T-cell (primary cell): ENCODE measurements at regions not wholly inside any gene's neighbourhood (a gene's known extent, or its start where the extent isn't known, plus 50 kb on each side); places are given as distances from the start of the nearest gene placed in this dataset.

Source experiments
- ATAC-seq, 4 experiments: fragments of 200-7000 bp in 3 of 4; fragments of 150-1000 bp in 1 of 4; cut with Tn5 transposase; replicated peaks in 1 of 4; 1 replicate in 3 of 4; 2 replicates in 1 of 4; pipeline ENCODE4 v1.10.0; 2021; ENCODE audit warnings: moderate library complexity in 3 of 4, mild to moderate bottlenecking in 2 of 4, moderate number of reproducible peaks in 1 of 4
- CTCF ChIA-PET, 2 donors: fragments of 300-600 bp; sonication (Branson Sonifier 250); formaldehyde crosslinking; loops; one replicate each; lab custom pipeline; 2022; ENCODE audit warnings: antibody characterized with exemption in 2 of 2; lab: Charles Lee
- POLR2A ChIA-PET, 2 donors: fragments of 300-600 bp; sonication (Branson Sonifier 250); formaldehyde crosslinking; loops; one replicate each; lab custom pipeline; 2022; ENCODE audit warnings: antibody characterized with exemption in 2 of 2; lab: Charles Lee
- DNase-seq, 35 experiments: peaks; one replicate each; pipeline versions ENCODE4 v3.0.0 to v3.0.0-alpha.2; 2013 to 2023
- H3K27ac ChIP-seq: one replicate; pipeline ENCODE4 v1.5.1; 2013; ENCODE audit warnings: low read length
- H3K27me3 ChIP-seq, 2 experiments: replicated peaks in 1 of 2; 1 replicate in 1 of 2; 2 replicates in 1 of 2; pipeline versions ENCODE4 v1.6.1 to v1.7.0; 2013; ENCODE audit warnings: low read length in 1 of 2, mixed read lengths in 1 of 2; ENCODE audit not compliant: control insufficient read depth in 2 of 2, insufficient read depth in 2 of 2; ENCODE audit errors: extremely low read depth in 1 of 2
- H3K36me3 ChIP-seq, 2 donors: 1 replicate in 1 of 2; 2 replicates in 1 of 2; pipeline versions ENCODE4 v1.6.1 to v1.7.0; 2013; ENCODE audit warnings: low read length in 1 of 2; ENCODE audit not compliant: control insufficient read depth in 2 of 2, insufficient read depth in 1 of 2; ENCODE audit errors: extremely low read depth in 1 of 2
- H3K4me1 ChIP-seq, 2 experiments: 1 replicate in 1 of 2; 2 replicates in 1 of 2; pipeline versions ENCODE4 v1.6.1 to v1.7.0; 2013; ENCODE audit warnings: low read length in 2 of 2, mixed read lengths in 1 of 2; ENCODE audit not compliant: insufficient read depth in 2 of 2, control insufficient read depth in 1 of 2; ENCODE audit errors: extremely low read depth in 1 of 2
- H3K4me3 ChIP-seq, 2 donors: 1 replicate in 1 of 2; 2 replicates in 1 of 2; pipeline versions ENCODE4 v1.5.1 to v1.7.0; 2013; ENCODE audit warnings: mild to moderate bottlenecking in 2 of 2, low read length in 1 of 2, moderate library complexity in 1 of 2; ENCODE audit not compliant: control insufficient read depth in 1 of 2; ENCODE audit errors: extremely low read depth in 1 of 2
- H3K9me3 ChIP-seq: 2 replicates; pipeline ENCODE4 v1.7.0; 2013
- H3K27ac Mint-ChIP-seq, 2 donors: one replicate each; pipeline ENCODE4 v1.8.0; 2020 to 2021; ENCODE audit warnings: mild to moderate bottlenecking in 2 of 2, mixed read lengths in 2 of 2
- H3K27me3 Mint-ChIP-seq, 2 donors: one replicate each; pipeline ENCODE4 v1.8.0; 2021 to 2022; ENCODE audit warnings: mixed read lengths in 2 of 2
- H3K36me3 Mint-ChIP-seq: one replicate; pipeline ENCODE4 v1.8.0; 2021; ENCODE audit warnings: mixed read lengths
- H3K4me1 Mint-ChIP-seq, 3 donors: one replicate each; pipeline ENCODE4 v1.8.0; 2020 to 2022; ENCODE audit warnings: mixed read lengths in 3 of 3, mild to moderate bottlenecking in 1 of 3
- H3K4me3 Mint-ChIP-seq, 3 donors: one replicate each; pipeline ENCODE4 v1.8.0; 2020 to 2022; ENCODE audit warnings: mild to moderate bottlenecking in 3 of 3, mixed read lengths in 3 of 3, moderate library complexity in 3 of 3
- H3K9me3 Mint-ChIP-seq, 3 donors: one replicate each; pipeline ENCODE4 v1.8.0; 2020 to 2022; ENCODE audit warnings: mixed read lengths in 3 of 3
- WGBS: methylation state at CpG from one replicate; pipeline ENCODE4 v1.1.5; 2013; ENCODE audit warnings: missing lambda C conversion rate; ENCODE audit not compliant: insufficient coverage; 5-methylcytosine and 5-hydroxymethylcytosine counted together

- CTCF ChIA-PET = no interaction called here
- H3K27me3 ChIP-seq = peaks cover 0 to 7% of the 10 kb centered on the region in 2 experiments
- no peak overlapping the region for H3K4me3 ChIP-seq
- DNase-seq = no peak
- no peaks in the 10 kb centered on the region for H3K4me1 ChIP-seq
- Mint-ChIP-seq H3K36me3 (no peaks in the 10 kb centered on the region), H3K4me1 (no peaks in the 10 kb centered on the region), H3K4me3 (no peak overlapping the region), H3K27ac (no peak overlapping the region), H3K27me3 (peaks cover 0 to 9% of the 10 kb centered on the region in 2 donors), H3K9me3 (no peaks in the 10 kb centered on the region)
- no peaks in the 10 kb centered on the region for H3K9me3 ChIP-seq
- POLR2A ChIA-PET = no interaction called here
- H3K27ac ChIP-seq = no peak overlapping the region
- no peak for ATAC-seq
- no peaks in the 10 kb centered on the region for H3K36me3 ChIP-seq
- 89% methylated on average over 2 of the region's 5 CpGs for WGBS
Measured at GRCh38 chr1:48077795-48078222, 80.6 kb upstream of the TRABD2B start.

GRCh38 chr1:48076017-48076416 is 78.8 kb upstream of the TRABD2B start:
- POLR2A ChIA-PET = no interaction called here
- Histone ChIP-seq H3K27ac (no peak overlapping the region), H3K9me3 (no peaks in the 10 kb centered on the region), H3K4me1 (no peaks in the 10 kb centered on the region), H3K36me3 (no peaks in the 10 kb centered on the region), H3K4me3 (no peak overlapping the region), H3K27me3 (peaks cover 0 to 5% of the 10 kb centered on the region in 2 experiments)
- no peaks in the 10 kb centered on the region for H3K4me1 Mint-ChIP-seq
- CTCF ChIA-PET = no interaction called here
- DNase-seq (no peak), ATAC-seq (no peak)
- H3K4me3 Mint-ChIP-seq = no peak overlapping the region
- H3K9me3 Mint-ChIP-seq = no peaks in the 10 kb centered on the region
- H3K27ac Mint-ChIP-seq = no peak overlapping the region
- peaks cover 0 to 15% of the 10 kb centered on the region in 2 donors for H3K27me3 Mint-ChIP-seq
- no peaks in the 10 kb centered on the region for H3K36me3 Mint-ChIP-seq

DNA sequence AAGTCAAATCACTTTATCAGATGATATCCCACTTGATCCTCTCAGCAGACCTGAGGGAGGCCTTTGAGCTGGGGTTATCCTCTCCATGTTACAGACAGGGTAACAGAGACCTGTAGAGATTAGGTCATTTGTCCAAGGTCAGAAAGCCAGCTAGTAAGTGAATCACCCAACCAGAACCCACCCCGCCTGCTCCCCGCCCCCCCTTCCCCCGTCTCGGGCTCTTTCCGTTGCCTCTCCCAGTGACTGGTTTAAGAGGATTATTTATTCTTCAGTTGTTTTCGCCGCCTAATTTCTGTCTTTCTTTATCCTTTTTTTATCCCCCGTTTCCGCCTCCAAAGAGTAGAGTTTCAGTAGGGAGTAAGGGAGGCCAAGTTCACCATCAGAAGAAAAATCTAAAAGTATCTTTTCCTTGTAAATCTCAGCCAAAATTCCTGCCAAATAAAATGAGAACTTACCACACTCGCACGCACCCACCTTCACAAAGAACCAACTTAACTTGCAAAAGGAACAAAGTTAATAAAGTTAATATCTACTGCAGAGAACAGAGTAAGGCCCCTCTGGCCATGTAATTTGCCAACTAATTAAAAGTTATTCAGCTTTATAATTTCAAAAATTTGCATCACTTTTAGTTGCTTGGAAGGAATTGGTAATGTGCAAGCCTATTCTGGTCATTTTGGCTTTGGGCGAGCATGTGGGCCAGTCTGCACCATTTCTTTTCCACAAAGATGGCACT is 76.8 kb upstream of the TRABD2B start:
- WGBS = 86% methylated on average over 1 of the region's 12 CpGs

DNA sequence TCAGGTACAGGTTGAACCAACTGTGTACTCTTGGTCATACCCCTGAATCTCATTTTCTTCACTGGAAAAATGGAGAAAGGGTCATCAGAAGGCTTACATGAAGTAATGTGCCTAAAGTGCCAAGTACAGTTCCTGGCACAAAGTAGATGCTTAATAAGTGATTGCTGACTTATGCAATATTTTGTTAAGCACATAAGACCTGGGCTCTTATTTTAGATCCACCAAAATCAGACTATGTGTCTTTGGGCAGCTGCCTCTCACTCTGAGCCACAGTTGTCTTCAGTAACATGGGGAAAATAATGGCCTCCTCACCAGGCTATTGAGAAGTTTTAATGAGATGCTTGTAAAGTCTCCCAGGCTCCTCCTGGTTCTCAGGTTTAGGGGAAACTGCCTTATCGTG is 74.3 kb upstream of the TRABD2B start:
- no peak overlapping the region for H3K4me3 Mint-ChIP-seq
- H3K9me3 Mint-ChIP-seq = no peaks in the 10 kb centered on the region
- no peak overlapping the region for H3K27ac Mint-ChIP-seq
- H3K4me1 ChIP-seq = no peaks in the 10 kb centered on the region
- no peaks in the 10 kb centered on the region for H3K9me3 ChIP-seq
- no peaks in the 10 kb centered on the region for H3K36me3 ChIP-seq
- no peaks in the 10 kb centered on the region for H3K4me1 Mint-ChIP-seq
- no peak overlapping the region for H3K4me3 ChIP-seq
- DNase-seq (no peak), ATAC-seq (no peak)
- no peaks in the 10 kb centered on the region for H3K36me3 Mint-ChIP-seq
- H3K27me3 ChIP-seq = peaks cover 0 to 3% of the 10 kb centered on the region in 2 experiments
- H3K27ac ChIP-seq = no peak overlapping the region
- WGBS = no CpG with 5 or more reads among the region's 1 CpG
- ChIA-PET CTCF (no interaction called here), POLR2A (no interaction called here)
- H3K27me3 Mint-ChIP-seq = peaks cover 0 to 17% of the 10 kb centered on the region in 2 donors

More for the DNA sequence above, 76.8 kb upstream of the TRABD2B start:
- Histone ChIP-seq H3K9me3 (no peaks in the 10 kb centered on the region), H3K27ac (no peak overlapping the region), H3K4me3 (no peak overlapping the region), H3K36me3 (no peaks in the 10 kb centered on the region), H3K4me1 (no peaks in the 10 kb centered on the region), H3K27me3 (peaks cover 0 to 5% of the 10 kb centered on the region in 2 experiments)
- no peaks in the 10 kb centered on the region for H3K9me3 Mint-ChIP-seq
- DNase-seq = no peak
- H3K36me3 Mint-ChIP-seq = no peaks in the 10 kb centered on the region
- CTCF ChIA-PET = interaction anchor here in 1 of 2 donors (0.6 kb wide), 1 partner anchor 530 kb away, joined by 7 read pairs; no protein-coding TSS in a partner anchor
- H3K4me1 Mint-ChIP-seq = no peaks in the 10 kb centered on the region
- no peak for ATAC-seq
- POLR2A ChIA-PET = no interaction called here
- peaks cover 0 to 15% of the 10 kb centered on the region in 2 donors for H3K27me3 Mint-ChIP-seq
- no peak overlapping the region for H3K4me3 Mint-ChIP-seq
- no peak overlapping the region for H3K27ac Mint-ChIP-seq

- no peaks in the 10 kb centered on the region for H3K4me1 ChIP-seq
- H3K9me3 ChIP-seq = no peaks in the 10 kb centered on the region
- no peak overlapping the region for H3K27ac ChIP-seq
- no peak overlapping the region for H3K4me3 ChIP-seq
- no peaks in the 10 kb centered on the region for H3K36me3 Mint-ChIP-seq
- no peaks in the 10 kb centered on the region for H3K9me3 Mint-ChIP-seq
- ChIA-PET POLR2A (no interaction called here), CTCF (no interaction called here)
- H3K27me3 ChIP-seq = peaks cover 0 to 3% of the 10 kb centered on the region in 2 experiments
- H3K36me3 ChIP-seq = no peaks in the 10 kb centered on the region
- H3K4me3 Mint-ChIP-seq = no peak overlapping the region
- ATAC-seq = no peak
- no peak overlapping the region for H3K27ac Mint-ChIP-seq
- no peaks in the 10 kb centered on the region for H3K4me1 Mint-ChIP-seq
- DNase-seq = no peak
- 78% methylated on average over 4 of the region's 4 CpGs for WGBS
- H3K27me3 Mint-ChIP-seq = peaks cover 0 to 16% of the 10 kb centered on the region in 2 donors
Measured at GRCh38 chr1:48070396-48070750, 73.2 kb upstream of the TRABD2B start.

- Histone ChIP-seq H3K36me3 (no peaks in the 10 kb centered on the region), H3K4me1 (no peaks in the 10 kb centered on the region), H3K27ac (no peak overlapping the region), H3K9me3 (no peaks in the 10 kb centered on the region), H3K4me3 (no peak overlapping the region), H3K27me3 (peaks cover 0 to 3% of the 10 kb centered on the region in 2 experiments)
- Mint-ChIP-seq H3K4me3 (no peak overlapping the region), H3K27ac (no peak overlapping the region), H3K36me3 (no peaks in the 10 kb centered on the region), H3K27me3 (peaks cover 0 to 16% of the 10 kb centered on the region in 2 donors), H3K4me1 (no peaks in the 10 kb centered on the region), H3K9me3 (no peaks in the 10 kb centered on the region)
- CTCF ChIA-PET = no interaction called here
- 75% methylated on average over 4 of the region's 7 CpGs for WGBS
- POLR2A ChIA-PET = no interaction called here
- ATAC-seq (no peak), DNase-seq (no peak)
Measured at GRCh38 chr1:48069662-48070395, 72.6 kb upstream of the TRABD2B start.
